IMR-90 (cell line): ENCODE measurements at regions not wholly inside any gene's neighbourhood (a gene's known extent, or its start where the extent isn't known, plus 50 kb on each side); places are given as distances from the start of the nearest gene placed in this dataset.
A peak's percentile ranks its signal among the peaks of the same experiment; 100 is the strongest.

Source experiments
- ATAC-seq: fragments of 200-7000 bp; cut with Tn5 transposase; 2 replicates; pipeline ENCODE4 v1.9.1; 2020; ENCODE audit warnings: low read depth, mild to moderate bottlenecking, moderate library complexity
- BruUV-seq: library from RNA; stranded (reverse); fragments of 400-500 nt; replicated peaks from 2 replicates; lab custom pipeline; 2021; lab: Mats Ljungman, UMichigan
- CTCF ChIA-PET: fragments of 300-600 bp; formaldehyde crosslinking; extraction: SDS; loops from one replicate; lab custom pipeline; 2021; ENCODE audit warnings: antibody characterized with exemption; lab: Yijun Ruan, JAX
- POLR2A ChIA-PET: fragments of 300-600 bp; sonication (Branson Sonifier 250); formaldehyde crosslinking; loops from one replicate; lab custom pipeline; 2022; ENCODE audit warnings: antibody characterized with exemption; ENCODE audit not compliant: unreplicated experiment; lab: Charles Lee
- DNase-seq: peaks from one replicate; pipeline ENCODE4 v3.0.0; 2013
- H2AFZ ChIP-seq: replicated peaks from 2 replicates; pipeline ENCODE3; 2013; ENCODE audit warnings: low read length, mild to moderate bottlenecking; ENCODE audit not compliant: poor library complexity
- H2AK5ac ChIP-seq: 2 replicates; pipeline ENCODE4 v1.6.1; 2013; ENCODE audit warnings: low read depth, low read length, inconsistent platforms
- H2AK9ac ChIP-seq: replicated peaks from 2 replicates; pipeline ENCODE3; 2013; ENCODE audit warnings: mild to moderate bottlenecking, low read depth, low read length, moderate library complexity; ENCODE audit not compliant: poor library complexity
- H2BK120ac ChIP-seq: 2 replicates; pipeline ENCODE4 v1.6.1; 2013; ENCODE audit warnings: low read depth, low read length, inconsistent platforms
- H2BK15ac ChIP-seq: 3 replicates; pipeline ENCODE4 v1.6.1; 2013; ENCODE audit warnings: low read depth, low read length, inconsistent platforms
- H2BK20ac ChIP-seq: 2 replicates; pipeline ENCODE4 v1.6.1; 2013; ENCODE audit warnings: low read depth, mild to moderate bottlenecking, inconsistent platforms, low read length, moderate library complexity
- H2BK5ac ChIP-seq: 2 replicates; pipeline ENCODE4 v1.6.1; 2013; ENCODE audit warnings: mild to moderate bottlenecking, low read depth, low read length, inconsistent platforms; ENCODE audit not compliant: poor library complexity, severe bottlenecking
- H3K14ac ChIP-seq: replicated peaks from 2 replicates; pipeline ENCODE4 v1.6.1; 2013; ENCODE audit warnings: low read depth, low read length, inconsistent platforms
- H3K18ac ChIP-seq: 2 replicates; pipeline ENCODE4 v1.6.1; 2013; ENCODE audit warnings: low read depth, low read length, control low read depth
- H3K23ac ChIP-seq: 2 replicates; pipeline ENCODE4 v1.6.1; 2013; ENCODE audit warnings: low read depth, low read length, inconsistent platforms
- H3K27ac ChIP-seq: 2 replicates; pipeline ENCODE4 v1.5.1; 2013; ENCODE audit warnings: mild to moderate bottlenecking, control low read depth, low read length; ENCODE audit not compliant: insufficient read depth
- H3K27me3 ChIP-seq: 2 replicates; pipeline ENCODE4 v1.6.1; 2013; ENCODE audit warnings: low read length; ENCODE audit not compliant: control insufficient read depth, insufficient read depth
- H3K36me3 ChIP-seq: 2 replicates; pipeline ENCODE4 v1.6.1; 2013; ENCODE audit warnings: low read length, mixed read lengths; ENCODE audit not compliant: control insufficient read depth, insufficient read depth
- H3K4ac ChIP-seq: 2 replicates; pipeline ENCODE4 v1.6.1; 2013; ENCODE audit warnings: low read depth, low read length, inconsistent platforms
- H3K4me1 ChIP-seq: 2 replicates; pipeline ENCODE4 v1.6.1; 2013; ENCODE audit warnings: low read length, mixed read lengths; ENCODE audit not compliant: control insufficient read depth, insufficient read depth
- H3K4me2 ChIP-seq: 2 replicates; pipeline ENCODE4 v1.6.1; 2013; ENCODE audit warnings: low read depth, mild to moderate bottlenecking, control low read depth, low read length, moderate library complexity
- H3K4me3 ChIP-seq: 2 replicates; pipeline ENCODE4 v1.5.1; 2013; ENCODE audit warnings: low read depth, mild to moderate bottlenecking, control low read depth, low read length, moderate library complexity; ENCODE audit not compliant: insufficient read depth
- H3K56ac ChIP-seq: 2 replicates; pipeline ENCODE4 v1.6.1; 2013; ENCODE audit warnings: low read length, inconsistent platforms; ENCODE audit not compliant: insufficient read depth; ENCODE audit errors: extremely low read depth
- H3K79me1 ChIP-seq, 2 experiments: 2 replicates each; pipeline ENCODE4 v1.6.1; 2013; ENCODE audit warnings: low read length in 2 of 2, inconsistent platforms in 1 of 2, low read depth in 1 of 2
- H3K9ac ChIP-seq: 2 replicates; pipeline ENCODE4 v1.6.1; 2013; ENCODE audit warnings: low read depth, low read length, control low read depth
- H3K9me1 ChIP-seq: 2 replicates; pipeline ENCODE4 v1.6.1; 2013; ENCODE audit warnings: low read length, inconsistent platforms; ENCODE audit not compliant: insufficient read depth
- H3K9me3 ChIP-seq: 2 replicates; pipeline ENCODE4 v1.6.1; 2013; ENCODE audit warnings: low read length; ENCODE audit not compliant: control insufficient read depth, insufficient read depth
- H4K20me1 ChIP-seq: 2 replicates; pipeline ENCODE4 v1.6.1; 2013; ENCODE audit warnings: low read length, inconsistent platforms; ENCODE audit not compliant: insufficient read depth
- H4K5ac ChIP-seq: 2 replicates; pipeline ENCODE4 v1.6.1; 2013; ENCODE audit warnings: mild to moderate bottlenecking, low read depth, low read length, control low read depth
- H4K8ac ChIP-seq, 2 experiments: 2 replicates each; pipeline ENCODE4 v1.6.1; 2013; ENCODE audit warnings: low read depth in 2 of 2, low read length in 2 of 2, control low read depth in 1 of 2, inconsistent platforms in 1 of 2
- H4K91ac ChIP-seq: 2 replicates; pipeline ENCODE4 v1.6.1; 2013; ENCODE audit warnings: low read depth, low read length, inconsistent platforms; ENCODE audit not compliant: insufficient read depth
- FOS ChIP-seq: fragments of 150-350 bp; IDR thresholded peaks from 2 replicates; pipeline ENCODE4 v1.6.1; 2016; ENCODE audit warnings: low read depth, low read length
- MAZ ChIP-seq: IDR thresholded peaks from 2 replicates; pipeline ENCODE4 v1.6.1; 2012; ENCODE audit warnings: low read depth, mild to moderate bottlenecking, low read length, improper control_type of control experiment, moderate library complexity, borderline replicate concordance
- POLR2A ChIP-seq: IDR thresholded peaks from 2 replicates; pipeline ENCODE4 v1.6.1; 2012; ENCODE audit warnings: mild to moderate bottlenecking, low read depth, low read length
- SMC3 ChIP-seq: fragments of 150-350 bp; IDR thresholded peaks from 2 replicates; pipeline ENCODE4 v1.6.1; 2016; ENCODE audit warnings: low read depth, mild to moderate bottlenecking, antibody characterized with exemption, low read length, moderate library complexity
- dilution Hi-C: fragments of 300-500 bp; cut with HindIII; formaldehyde crosslinking; loops from one replicate; pipeline ENCODE4 v1.14.3; 2018; ENCODE audit warnings: low sequenced_read_pairs; ENCODE audit not compliant: unreplicated experiment
- in situ Hi-C: fragments of 300-500 bp; cut with MboI; formaldehyde crosslinking; loops from 3 replicates; pipeline ENCODE4 v1.14.3; 2019; ENCODE audit warnings: low sequenced_read_pairs, inconsistent platforms, mixed read lengths
- intact Hi-C: fragments of 100-400 bp; cut with micrococcal nuclease; formaldehyde crosslinking; loops from 2 replicates; pipeline ENCODE4 v1.10.0; 2022
- TF ChIP-seq, protein P1 (sequence below): conservative IDR thresholded peaks from 2 replicates; pipeline ENCODE4 v1.5.1; 2012; ENCODE audit warnings: mild to moderate bottlenecking, low read depth, low read length, improper control_type of control experiment
- TF ChIP-seq, protein P2 (sequence below): fragments of 150-350 bp; IDR thresholded peaks from 2 replicates; pipeline ENCODE4 v1.6.1; 2016; ENCODE audit warnings: low read depth, mild to moderate bottlenecking, low read length, moderate library complexity, borderline replicate concordance

- intact Hi-C loops, result loop anchor here (5.0 to 10.0 kb wide), 2 partner anchors 193 to 276 kb away; partner anchors contain the start of gene MED14
- peak overlapping the region; percentile 61 for H2BK5ac ChIP-seq
- H4K5ac ChIP-seq, result no peak overlapping the region
- no peaks in the 10 kb centered on the region for H3K9me1 ChIP-seq
- H2BK15ac ChIP-seq, result no peak overlapping the region
- no peak overlapping the region for H3K14ac ChIP-seq
- ATAC-seq (no peak), DNase-seq (no peak)
- no peak overlapping the region for H2AK5ac ChIP-seq
- peaks cover 0 to 3% of the 10 kb centered on the region in 2 experiments; a peak in 1 of 4 replicates for H3K79me1 ChIP-seq
- no peak overlapping the region for H3K18ac ChIP-seq
- H4K8ac ChIP-seq, result no peak overlapping the region
- H3K27ac ChIP-seq, result no peak overlapping the region
- no peak overlapping the region for H3K23ac ChIP-seq
- BruUV-seq, result no TSS peak
- no peak overlapping the region for H2AK9ac ChIP-seq
- dilution Hi-C loops, result no loop called here
- no peak overlapping the region for H3K4ac ChIP-seq
- H2BK120ac ChIP-seq, result no peak overlapping the region
- H3K9ac ChIP-seq, result no peak overlapping the region
- 0 out of 2 replicates have a peak, but pooled peaks cover 2% of the 10 kb centered on the region for H3K4me1 ChIP-seq
- H3K9me3 ChIP-seq, result peaks cover 5% of the 10 kb centered on the region
- H3K4me3 ChIP-seq, result no peak overlapping the region
- H4K91ac ChIP-seq, result no peak overlapping the region
- ChIA-PET CTCF (no interaction called here), POLR2A (no interaction called here)
- H3K4me2 ChIP-seq, result no peak overlapping the region
- TF ChIP-seq, protein P1, sequence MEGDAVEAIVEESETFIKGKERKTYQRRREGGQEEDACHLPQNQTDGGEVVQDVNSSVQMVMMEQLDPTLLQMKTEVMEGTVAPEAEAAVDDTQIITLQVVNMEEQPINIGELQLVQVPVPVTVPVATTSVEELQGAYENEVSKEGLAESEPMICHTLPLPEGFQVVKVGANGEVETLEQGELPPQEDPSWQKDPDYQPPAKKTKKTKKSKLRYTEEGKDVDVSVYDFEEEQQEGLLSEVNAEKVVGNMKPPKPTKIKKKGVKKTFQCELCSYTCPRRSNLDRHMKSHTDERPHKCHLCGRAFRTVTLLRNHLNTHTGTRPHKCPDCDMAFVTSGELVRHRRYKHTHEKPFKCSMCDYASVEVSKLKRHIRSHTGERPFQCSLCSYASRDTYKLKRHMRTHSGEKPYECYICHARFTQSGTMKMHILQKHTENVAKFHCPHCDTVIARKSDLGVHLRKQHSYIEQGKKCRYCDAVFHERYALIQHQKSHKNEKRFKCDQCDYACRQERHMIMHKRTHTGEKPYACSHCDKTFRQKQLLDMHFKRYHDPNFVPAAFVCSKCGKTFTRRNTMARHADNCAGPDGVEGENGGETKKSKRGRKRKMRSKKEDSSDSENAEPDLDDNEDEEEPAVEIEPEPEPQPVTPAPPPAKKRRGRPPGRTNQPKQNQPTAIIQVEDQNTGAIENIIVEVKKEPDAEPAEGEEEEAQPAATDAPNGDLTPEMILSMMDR, result no peak
- TF ChIP-seq FOS (no peak), POLR2A (no peak), SMC3 (no peak), MAZ (no peak)
- TF ChIP-seq, protein P2, sequence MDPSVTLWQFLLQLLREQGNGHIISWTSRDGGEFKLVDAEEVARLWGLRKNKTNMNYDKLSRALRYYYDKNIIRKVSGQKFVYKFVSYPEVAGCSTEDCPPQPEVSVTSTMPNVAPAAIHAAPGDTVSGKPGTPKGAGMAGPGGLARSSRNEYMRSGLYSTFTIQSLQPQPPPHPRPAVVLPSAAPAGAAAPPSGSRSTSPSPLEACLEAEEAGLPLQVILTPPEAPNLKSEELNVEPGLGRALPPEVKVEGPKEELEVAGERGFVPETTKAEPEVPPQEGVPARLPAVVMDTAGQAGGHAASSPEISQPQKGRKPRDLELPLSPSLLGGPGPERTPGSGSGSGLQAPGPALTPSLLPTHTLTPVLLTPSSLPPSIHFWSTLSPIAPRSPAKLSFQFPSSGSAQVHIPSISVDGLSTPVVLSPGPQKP, result no peak
- H2BK20ac ChIP-seq, result no peak overlapping the region
- H4K20me1 ChIP-seq, result no peaks in the 10 kb centered on the region
- H3K36me3 ChIP-seq, result no peaks in the 10 kb centered on the region
- no peaks in the 10 kb centered on the region for H3K27me3 ChIP-seq
- no peak overlapping the region for H2AFZ ChIP-seq
- H3K56ac ChIP-seq, result no peak overlapping the region
- in situ Hi-C loops, result no loop called here
These were observed 157.2 kb upstream of the USP9X start for GRCh38 chrX:40928076-40928475.
